GM18867 (cell line): ENCODE measurements at regions not wholly inside any gene's neighbourhood (a gene's known extent, or its start where the extent isn't known, plus 50 kb on each side); places are given as distances from the start of the nearest gene placed in this dataset.

ENCODE experiments used
- ATAC-seq: cut with Tn5 transposase; IDR thresholded peaks from one replicate; pipeline ENCODE4 v1.9.1; 2021; ENCODE audit warnings: mild to moderate bottlenecking, moderate library complexity; ENCODE audit not compliant: unreplicated experiment

- no peak for ATAC-seq
Measured at GRCh38 chr9:109939698-109940342, 159.8 kb downstream of the PALM2AKAP2 start.

- no peak for ATAC-seq
Measured at GRCh38 chr9:109940561-109940960, 160.6 kb downstream of the PALM2AKAP2 start.

GRCh38 chr9:109941771-109942170 lies 161.8 kb downstream of the PALM2AKAP2 start:
- ATAC-seq, result no peak

- ATAC-seq, result no peak
Measured at GRCh38 chr9:109945573-109945972, 165.6 kb downstream of the PALM2AKAP2 start.

GRCh38 chr9:109948453-109948852 lies 168.5 kb downstream of the PALM2AKAP2 start:
- no peak for ATAC-seq

GRCh38 chr9:109950710-109951443 lies 170.9 kb downstream of the PALM2AKAP2 start:
- peak; percentile 66 for ATAC-seq

- ATAC-seq, result no peak
Measured at GRCh38 chr9:109953300-109953699, 173.3 kb downstream of the PALM2AKAP2 start.

GRCh38 chr9:109953813-109954497 lies 174.0 kb downstream of the PALM2AKAP2 start:
- no peak for ATAC-seq

GRCh38 chr9:109956717-109957440 lies 176.9 kb downstream of the PALM2AKAP2 start:
- no peak for ATAC-seq

GRCh38 chr9:109959679-109960078 lies 179.7 kb downstream of the PALM2AKAP2 start:
- no peak for ATAC-seq

- ATAC-seq, result no peak
Measured at GRCh38 chr9:109961626-109962025, 181.6 kb downstream of the PALM2AKAP2 start.

- ATAC-seq, result no peak
Measured at GRCh38 chr9:109962215-109962614, 182.2 kb downstream of the PALM2AKAP2 start.

GRCh38 chr9:109963079-109963478 lies 183.1 kb downstream of the PALM2AKAP2 start:
- ATAC-seq, result no peak

GRCh38 chr9:109966643-109967368 lies 186.8 kb downstream of the PALM2AKAP2 start:
- ATAC-seq, result peak; percentile 35

GRCh38 chr9:109967651-109968642 lies 187.9 kb downstream of the PALM2AKAP2 start:
- peak; percentile 29 for ATAC-seq

GRCh38 chr9:109969011-109969410 lies 189.0 kb downstream of the PALM2AKAP2 start:
- ATAC-seq, result no peak

GRCh38 chr9:109969573-109970237 lies 189.7 kb downstream of the PALM2AKAP2 start:
- ATAC-seq, result no peak

- ATAC-seq, result no peak
Measured at GRCh38 chr9:109971226-109971625, 191.2 kb downstream of the PALM2AKAP2 start.
